ENCODE measurements at regions not wholly inside any gene's neighbourhood (a gene's known extent, or its start where the extent isn't known, plus 50 kb on each side); places are given as distances from the start of the nearest gene placed in this dataset.
"Not testable (repeated sequence)": the region's sequence is repeated elsewhere in the genome, so short reads cannot be mapped to it uniquely, and the experiment has no call there.

- TF ChIP-seq POLR2A, CTCF (IDR thresholded peaks at IDR 0.05): not testable (repeated sequence)
Measured at GRCh38 chr17:63287006-63287405, 159.1 kb downstream of the CYB561 start.
